Caco-2 (cell line): ENCODE measurements at regions not wholly inside any gene's neighbourhood (a gene's known extent, or its start where the extent isn't known, plus 50 kb on each side); places are given as distances from the start of the nearest gene placed in this dataset.

Experiments
- BruUV-seq: library from RNA; stranded (reverse); fragments of 400-500 nt; replicated peaks from 2 replicates; lab custom pipeline; 2021; lab: Mats Ljungman, UMichigan
- CTCF ChIA-PET: fragments of 300-600 bp; sonication (Branson Sonifier 250); formaldehyde crosslinking; loops from one replicate; lab custom pipeline; 2022; ENCODE audit warnings: antibody characterized with exemption; lab: Charles Lee
- POLR2A ChIA-PET: fragments of 300-600 bp; sonication (Branson Sonifier 250); formaldehyde crosslinking; loops from one replicate; lab custom pipeline; 2022; ENCODE audit warnings: antibody characterized with exemption; lab: Charles Lee
- DNase-seq, 2 experiments: peaks; one replicate each; pipeline versions ENCODE4 v3.0.0 to v3.0.0-alpha.2; 2020 to 2022
- H3K27me3 ChIP-seq: replicated peaks from 2 replicates; pipeline ENCODE4 v1.6.0; 2011; ENCODE audit warnings: low read length; ENCODE audit not compliant: control insufficient read depth, insufficient read depth
- H3K36me3 ChIP-seq: 2 replicates; pipeline ENCODE4 v1.5.1; 2011; ENCODE audit warnings: low read length; ENCODE audit not compliant: control insufficient read depth, insufficient read depth
- H3K4me1 ChIP-seq: fragments of 250-450 bp; sonication (Bioruptor Pico); 2 replicates; pipeline ENCODE4 v1.5.1; 2020; ENCODE audit warnings: mild to moderate bottlenecking
- H3K4me3 ChIP-seq: 2 replicates; pipeline ENCODE4 v1.5.1; 2011; ENCODE audit warnings: low read depth, mild to moderate bottlenecking, control low read depth, low read length
- H3K9me3 ChIP-seq: fragments of 250-450 bp; sonication (Bioruptor Pico); 2 replicates; pipeline ENCODE4 v1.5.1; 2020; ENCODE audit warnings: mild to moderate bottlenecking, moderate library complexity
- H3K27ac Mint-ChIP-seq: one replicate; pipeline ENCODE4 v1.8.0; 2022; ENCODE audit warnings: mixed read lengths; ENCODE audit not compliant: unreplicated experiment
- H3K27me3 Mint-ChIP-seq: one replicate; pipeline ENCODE4 v1.8.0; 2022; ENCODE audit warnings: mixed read lengths; ENCODE audit not compliant: insufficient read depth, unreplicated experiment
- H3K36me3 Mint-ChIP-seq: one replicate; pipeline ENCODE4 v1.8.0; 2022; ENCODE audit warnings: mild to moderate bottlenecking, mixed read lengths; ENCODE audit not compliant: insufficient read depth, unreplicated experiment
- H3K4me1 Mint-ChIP-seq: one replicate; pipeline ENCODE4 v1.8.0; 2022; ENCODE audit warnings: low read depth, mixed read lengths; ENCODE audit not compliant: unreplicated experiment
- H3K4me3 Mint-ChIP-seq: one replicate; pipeline ENCODE4 v1.8.0; 2022; ENCODE audit warnings: mild to moderate bottlenecking, moderate library complexity, mixed read lengths; ENCODE audit not compliant: unreplicated experiment
- H3K9me3 Mint-ChIP-seq: one replicate; pipeline ENCODE4 v1.8.0; 2022; ENCODE audit warnings: mixed read lengths; ENCODE audit not compliant: unreplicated experiment
- intact Hi-C: fragments of 100-400 bp; cut with micrococcal nuclease; formaldehyde crosslinking; loops from one replicate; pipeline ENCODE4 v1.10.0; 2022; ENCODE audit not compliant: unreplicated experiment
- TF ChIP-seq, protein P1 (sequence below), 2 experiments: fragments of 200-600 bp in 1 of 2; IDR thresholded peaks; 1 replicate in 1 of 2; 2 replicates in 1 of 2; pipeline versions ENCODE4 v1.5.1 to v1.8.0; 2011 to 2022; ENCODE audit warnings: antibody characterized with exemption in 1 of 2, control low read depth in 1 of 2, inconsistent platforms in 1 of 2, low read depth in 1 of 2, low read length in 1 of 2, mild to moderate bottlenecking in 1 of 2, moderate library complexity in 1 of 2; ENCODE audit not compliant: insufficient read depth in 1 of 2, severe bottlenecking in 1 of 2, unreplicated experiment in 1 of 2

DNA sequence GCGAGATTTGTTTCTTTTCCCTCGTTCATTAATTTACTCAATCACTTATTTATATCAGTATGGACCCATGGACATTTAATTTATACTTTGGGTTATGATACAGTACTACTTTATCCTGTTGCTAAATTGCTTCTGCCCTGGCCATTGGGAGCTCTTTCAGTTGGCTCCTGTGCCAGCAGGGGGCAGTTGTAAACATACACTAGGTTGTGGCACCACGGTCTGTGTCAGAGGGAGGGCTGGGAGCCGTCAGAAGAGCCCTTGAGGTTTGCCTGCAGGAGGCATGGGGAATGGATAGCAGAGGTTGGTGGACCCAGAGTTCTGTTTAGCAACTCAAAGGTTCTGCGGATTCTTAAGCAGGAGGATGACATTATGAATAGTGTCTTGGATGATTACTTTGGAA lies 94.3 kb downstream of the ERCC5 start:
- no peaks in the 10 kb centered on the region for H3K36me3 Mint-ChIP-seq
- no peaks in the 10 kb centered on the region for H3K4me1 Mint-ChIP-seq
- DNase-seq, result no peak
- no peak overlapping the region for H3K4me3 ChIP-seq
- peaks cover 13% of the 10 kb centered on the region; the same call in 1 of the 2 replicates for H3K9me3 ChIP-seq
- ChIA-PET CTCF (no interaction called here), POLR2A (no interaction called here)
- H3K27me3 ChIP-seq, result no peaks in the 10 kb centered on the region
- no peaks in the 10 kb centered on the region for H3K4me1 ChIP-seq
- intact Hi-C loops, result no loop called here
- H3K27ac Mint-ChIP-seq, result no peak overlapping the region
- H3K4me3 Mint-ChIP-seq, result no peak overlapping the region
- H3K9me3 Mint-ChIP-seq, result peaks cover 6% of the 10 kb centered on the region
- TF ChIP-seq, protein P1, sequence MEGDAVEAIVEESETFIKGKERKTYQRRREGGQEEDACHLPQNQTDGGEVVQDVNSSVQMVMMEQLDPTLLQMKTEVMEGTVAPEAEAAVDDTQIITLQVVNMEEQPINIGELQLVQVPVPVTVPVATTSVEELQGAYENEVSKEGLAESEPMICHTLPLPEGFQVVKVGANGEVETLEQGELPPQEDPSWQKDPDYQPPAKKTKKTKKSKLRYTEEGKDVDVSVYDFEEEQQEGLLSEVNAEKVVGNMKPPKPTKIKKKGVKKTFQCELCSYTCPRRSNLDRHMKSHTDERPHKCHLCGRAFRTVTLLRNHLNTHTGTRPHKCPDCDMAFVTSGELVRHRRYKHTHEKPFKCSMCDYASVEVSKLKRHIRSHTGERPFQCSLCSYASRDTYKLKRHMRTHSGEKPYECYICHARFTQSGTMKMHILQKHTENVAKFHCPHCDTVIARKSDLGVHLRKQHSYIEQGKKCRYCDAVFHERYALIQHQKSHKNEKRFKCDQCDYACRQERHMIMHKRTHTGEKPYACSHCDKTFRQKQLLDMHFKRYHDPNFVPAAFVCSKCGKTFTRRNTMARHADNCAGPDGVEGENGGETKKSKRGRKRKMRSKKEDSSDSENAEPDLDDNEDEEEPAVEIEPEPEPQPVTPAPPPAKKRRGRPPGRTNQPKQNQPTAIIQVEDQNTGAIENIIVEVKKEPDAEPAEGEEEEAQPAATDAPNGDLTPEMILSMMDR (IDR thresholded peaks at IDR 0.05; ENCODE audit: insufficient read depth in 1 of 2, low read depth in 1 of 2, low read length in 1 of 2, severe bottlenecking in 1 of 2, unreplicated experiment in 1 of 2), result no peak
- H3K36me3 ChIP-seq, result no peaks in the 10 kb centered on the region
- H3K27me3 Mint-ChIP-seq, result no peaks in the 10 kb centered on the region
- BruUV-seq, result no TSS peak

DNA sequence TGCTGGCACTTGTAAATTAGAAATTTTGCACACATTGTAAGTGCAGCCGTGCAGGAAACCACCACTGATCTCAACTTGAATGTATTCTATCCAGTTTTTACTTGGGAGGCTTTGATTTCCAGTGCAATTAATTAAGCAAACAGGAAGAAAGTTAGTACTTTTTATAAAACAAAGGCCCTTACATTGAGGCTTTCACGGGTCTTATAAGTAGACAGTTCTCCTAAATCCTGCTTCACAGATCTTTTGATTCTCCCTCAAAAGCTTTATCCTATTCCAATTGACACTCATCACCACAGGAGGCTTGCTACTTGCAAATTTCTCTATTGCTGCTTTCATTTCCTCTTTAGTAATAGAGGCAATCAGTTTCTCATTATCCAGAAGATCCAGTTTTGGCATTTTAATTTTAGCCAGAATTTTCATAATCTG lies 90.1 kb downstream of the ERCC5 start:
- no peaks in the 10 kb centered on the region; the same call in 1 of the 2 replicates for H3K27me3 ChIP-seq
- BruUV-seq, result no TSS peak
- CTCF ChIA-PET, result no interaction called here
- H3K4me3 ChIP-seq, result no peak overlapping the region
- H3K27me3 Mint-ChIP-seq, result no peaks in the 10 kb centered on the region
- H3K4me1 ChIP-seq, result no peaks in the 10 kb centered on the region
- no peaks in the 10 kb centered on the region for H3K36me3 Mint-ChIP-seq
- H3K4me1 Mint-ChIP-seq, result no peaks in the 10 kb centered on the region
- H3K9me3 Mint-ChIP-seq, result no peaks in the 10 kb centered on the region
- DNase-seq, result no peak
- no peak overlapping the region for H3K4me3 Mint-ChIP-seq
- TF ChIP-seq, protein P1 (IDR thresholded peaks at IDR 0.05; ENCODE audit: insufficient read depth in 1 of 2, low read depth in 1 of 2, low read length in 1 of 2, severe bottlenecking in 1 of 2, unreplicated experiment in 1 of 2), result no peak
- POLR2A ChIA-PET, result no interaction called here
- 0 out of 2 replicates have a peak, but pooled peaks cover 8% of the 10 kb centered on the region for H3K9me3 ChIP-seq
- intact Hi-C loops, result no loop called here
- no peak overlapping the region for H3K27ac Mint-ChIP-seq
- no peaks in the 10 kb centered on the region for H3K36me3 ChIP-seq

DNA sequence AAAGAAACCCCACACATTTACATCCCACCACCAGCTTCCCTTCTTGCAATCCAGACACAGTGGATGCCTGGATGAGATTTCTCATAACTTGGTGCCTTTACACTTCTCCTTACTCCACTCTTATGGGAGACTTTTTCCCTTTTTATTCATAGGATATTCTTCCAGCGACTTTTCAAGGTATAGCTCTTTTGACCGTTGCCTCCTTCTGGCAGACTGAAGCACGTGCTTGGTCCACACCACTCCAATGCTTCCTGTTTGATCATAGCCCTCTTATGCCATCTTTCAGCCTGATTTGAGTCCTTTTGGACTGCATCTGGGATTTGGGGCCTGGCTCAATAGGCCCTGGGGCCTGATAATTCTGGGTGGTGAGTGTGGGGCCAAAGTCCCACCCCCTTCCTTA lies 87.7 kb downstream of the ERCC5 start:
- Mint-ChIP-seq H3K27ac (no peak overlapping the region), H3K36me3 (no peaks in the 10 kb centered on the region), H3K27me3 (no peaks in the 10 kb centered on the region), H3K4me1 (no peaks in the 10 kb centered on the region), H3K9me3 (no peaks in the 10 kb centered on the region), H3K4me3 (no peak overlapping the region)
- Histone ChIP-seq H3K4me1 (no peaks in the 10 kb centered on the region), H3K4me3 (no peak overlapping the region), H3K27me3 (no peaks in the 10 kb centered on the region; the same call in 1 of the 2 replicates), H3K36me3 (no peaks in the 10 kb centered on the region), H3K9me3 (no peaks in the 10 kb centered on the region)
- DNase-seq, result no peak
- TF ChIP-seq, protein P1 (IDR thresholded peaks at IDR 0.05; ENCODE audit: insufficient read depth in 1 of 2, low read depth in 1 of 2, low read length in 1 of 2, severe bottlenecking in 1 of 2, unreplicated experiment in 1 of 2), result no peak
- no TSS peak for BruUV-seq
- POLR2A ChIA-PET, result no interaction called here
- CTCF ChIA-PET, result no interaction called here
- intact Hi-C loops, result no loop called here
